Astrocyte of the hippocampus (primary cell): ENCODE measurements at regions not wholly inside any gene's neighbourhood (a gene's known extent, or its start where the extent isn't known, plus 50 kb on each side); places are given as distances from the start of the nearest gene placed in this dataset.
"Not testable (repeated sequence)": the region's sequence is repeated elsewhere in the genome, so short reads cannot be mapped to it uniquely, and the experiment has no call there.

Source experiments
- DNase-seq: peaks from one replicate; pipeline ENCODE4 v3.0.0; 2011; ENCODE audit warnings: low read depth, low spot score

GRCh38 chr21:13820286-13820685 is 210.7 kb downstream of the POTED start:
- DNase-seq, result not testable (repeated sequence)

DNA sequence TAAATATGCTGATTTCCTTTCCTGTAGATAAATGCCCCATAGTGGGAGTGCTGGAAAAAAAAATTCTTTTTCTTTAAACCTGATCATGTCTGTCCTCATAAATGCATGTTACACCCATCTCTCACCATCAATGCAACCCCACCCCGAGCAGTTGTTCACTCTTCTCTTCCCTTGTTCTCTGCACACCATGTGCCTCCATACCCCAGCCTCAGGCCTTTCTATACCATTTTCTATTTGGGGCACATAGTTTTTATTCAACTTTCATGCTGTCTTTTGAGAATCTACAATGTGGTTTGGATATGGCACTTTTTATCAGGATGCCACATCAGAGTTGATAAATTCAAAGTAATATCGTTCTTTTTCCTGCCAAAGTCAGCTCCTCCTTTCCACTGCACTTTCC is 202.6 kb downstream of the POTED start:
- DNase-seq, result not testable (repeated sequence)

- not testable (repeated sequence) for DNase-seq
Measured at GRCh38 chr21:13810559-13810958, 201.0 kb downstream of the POTED start.

DNA sequence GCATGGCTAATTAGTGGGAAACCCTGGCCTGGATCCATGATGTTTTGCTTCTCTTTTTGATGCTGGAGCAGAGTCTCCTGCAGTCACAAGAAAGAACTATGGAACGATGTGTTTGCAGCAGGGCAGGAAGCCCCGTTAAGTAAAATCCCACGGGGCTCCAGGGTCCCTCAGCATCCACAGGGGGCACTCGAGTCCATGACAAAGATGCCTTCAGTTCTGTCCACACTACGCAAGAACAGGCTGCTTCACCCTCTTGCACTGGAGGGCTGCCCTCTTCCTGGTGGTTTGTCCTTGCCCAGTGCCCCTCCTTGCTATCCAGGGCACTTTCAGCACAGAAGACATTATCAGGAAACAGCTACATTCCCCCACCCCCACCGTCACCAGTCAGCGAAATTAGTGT is 196.9 kb downstream of the POTED start:
- DNase-seq, result not testable (repeated sequence)

- DNase-seq, result not testable (repeated sequence)
Measured at GRCh38 chr21:13802757-13803156, 193.2 kb downstream of the POTED start.
